ENCODE measurements at regions not wholly inside any gene's neighbourhood (a gene's known extent, or its start where the extent isn't known, plus 50 kb on each side); places are given as distances from the start of the nearest gene placed in this dataset.

GRCh38 chr2:155815275-155815674 lies 517.2 kb downstream of the NR4A2 start:
- H3K23ac ChIP-seq (ENCODE audit: low read depth, low read length) = no peak overlapping the region
- H3K27ac ChIP-seq (ENCODE audit: insufficient read depth, low read length) = no peak overlapping the region
- no peak overlapping the region for H2BK20ac ChIP-seq (ENCODE audit: low read depth, low read length)
- H3K36me3 ChIP-seq (ENCODE audit: control insufficient read depth, insufficient read depth, low read length) = no peaks in the 10 kb centered on the region
- no peaks in the 10 kb centered on the region for H3K9me1 ChIP-seq (ENCODE audit: insufficient read depth, low read length)
- no peaks in the 10 kb centered on the region for H3K79me1 ChIP-seq (ENCODE audit: low read depth in 1 of 2, low read length in 2 of 2)
- H3K56ac ChIP-seq (ENCODE audit: extremely low read depth, insufficient read depth, low read length) = no peak overlapping the region
- no peaks in the 10 kb centered on the region for H3K27me3 ChIP-seq (ENCODE audit: control insufficient read depth, insufficient read depth, low read length)
- no peak overlapping the region for H2BK15ac ChIP-seq (ENCODE audit: low read depth, low read length)
- DNase-seq (no peak), ATAC-seq (ENCODE audit: low read depth) (no peak)
- no peak overlapping the region for H4K8ac ChIP-seq (ENCODE audit: low read depth in 2 of 2, low read length in 2 of 2)
- in situ Hi-C loops (cut with MboI; ENCODE audit: low sequenced_read_pairs) (no loop called here), intact Hi-C loops (cut with micrococcal nuclease) (no loop called here), dilution Hi-C loops (cut with HindIII; ENCODE audit: low sequenced_read_pairs, unreplicated experiment) (no loop called here)
- no peak overlapping the region for H3K4me3 ChIP-seq (ENCODE audit: insufficient read depth, low read depth, low read length)
- no TSS peak for BruUV-seq (replicated peaks)
- H3K9me3 ChIP-seq (ENCODE audit: control insufficient read depth, insufficient read depth, low read length) = peaks cover 24% of the 10 kb centered on the region
- H3K4me2 ChIP-seq (ENCODE audit: low read depth, low read length) = no peak overlapping the region
- POLR2A ChIA-PET (ENCODE audit: unreplicated experiment) = no interaction called here
- H2BK120ac ChIP-seq (ENCODE audit: low read depth, low read length) = no peak overlapping the region
- no peak overlapping the region for H4K5ac ChIP-seq (ENCODE audit: low read depth, low read length)
- no peak overlapping the region for H3K14ac ChIP-seq (replicated peaks; ENCODE audit: low read depth, low read length)
- no peak overlapping the region for H4K91ac ChIP-seq (ENCODE audit: insufficient read depth, low read depth, low read length)
- H3K4ac ChIP-seq (ENCODE audit: low read depth, low read length) = no peak overlapping the region
- no peak overlapping the region for H2BK5ac ChIP-seq (ENCODE audit: low read depth, low read length, poor library complexity, severe bottlenecking)
- WGBS, 2 experiments (ENCODE audit: extremely low coverage in 2 of 2, insufficient read length in 1 of 2) = 43% methylated on average over 1 of the region's 1 CpG; no CpG with 5 or more reads in 1 of the 2 experiments
- no peak overlapping the region for H3K9ac ChIP-seq (ENCODE audit: low read depth, low read length)
- CTCF ChIA-PET = no interaction called here
- no peaks in the 10 kb centered on the region for H3K4me1 ChIP-seq (ENCODE audit: control insufficient read depth, insufficient read depth, low read length)
- H2AK5ac ChIP-seq (ENCODE audit: low read depth, low read length) = no peak overlapping the region
- no peaks in the 10 kb centered on the region for H4K20me1 ChIP-seq (ENCODE audit: insufficient read depth, low read length)
- TF ChIP-seq FOS (IDR thresholded peaks at IDR 0.05; ENCODE audit: low read depth, low read length) (no peak), ELK1 (IDR thresholded peaks at IDR 0.05; ENCODE audit: borderline replicate concordance, low read depth, low read length) (no peak), MXI1 (IDR thresholded peaks at IDR 0.05; ENCODE audit: borderline replicate concordance, low read depth, low read length) (no peak), RCOR1 (IDR thresholded peaks at IDR 0.05; ENCODE audit: insufficient replicate concordance, low read length) (no peak), NFE2L2 (IDR thresholded peaks at IDR 0.05; ENCODE audit: low read depth, low read length) (no peak), CHD1 (IDR thresholded peaks at IDR 0.05; ENCODE audit: low read depth, low read length) (no peak), MAZ (IDR thresholded peaks at IDR 0.05; ENCODE audit: borderline replicate concordance, low read depth, low read length) (no peak), CEBPB (IDR thresholded peaks at IDR 0.05; ENCODE audit: low read depth, low read length) (no peak), USF2 (IDR thresholded peaks at IDR 0.05; ENCODE audit: low read depth, low read length) (no peak), CTCF (conservative IDR thresholded peaks at IDR 0.05; ENCODE audit: low read depth, low read length) (no peak), BHLHE40 (IDR thresholded peaks at IDR 0.05; ENCODE audit: low read depth, low read length) (no peak), POLR2A (IDR thresholded peaks at IDR 0.05; ENCODE audit: low read depth, low read length) (no peak), RAD21 (IDR thresholded peaks at IDR 0.05; ENCODE audit: low read length) (no peak), RFX5 (IDR thresholded peaks at IDR 0.05; ENCODE audit: low read depth, low read length) (no peak), MAFK (IDR thresholded peaks at IDR 0.05; ENCODE audit: low read depth, low read length) (no peak), SMC3 (IDR thresholded peaks at IDR 0.05; ENCODE audit: low read depth, low read length) (no peak)
- H2AFZ ChIP-seq (replicated peaks; ENCODE audit: low read length, poor library complexity) = no peak overlapping the region
- H3K18ac ChIP-seq (ENCODE audit: low read depth, low read length) = no peak overlapping the region
- no peak overlapping the region for H2AK9ac ChIP-seq (replicated peaks; ENCODE audit: low read depth, low read length, poor library complexity)

Measured in IMR-90 (cell line).